Fibroblast of lung (primary cell): ENCODE measurements at regions not wholly inside any gene's neighbourhood (a gene's known extent, or its start where the extent isn't known, plus 50 kb on each side); places are given as distances from the start of the nearest gene placed in this dataset.

Experiments
- DNase-seq, 2 donors: peaks; one replicate each; pipeline versions ENCODE4 v3.0.0 to v3.0.0-alpha.2; 2010; ENCODE audit warnings: low read depth in 2 of 2
- H2AFZ ChIP-seq: 2 replicates; pipeline ENCODE4 v1.5.1; 2012; ENCODE audit warnings: low read length, control low read depth, inconsistent platforms
- H3K27ac ChIP-seq: 2 replicates; pipeline ENCODE4 v1.5.1; 2011; ENCODE audit warnings: low read length, control low read depth; ENCODE audit not compliant: insufficient read depth
- H3K27me3 ChIP-seq: 2 replicates; pipeline ENCODE4 v1.5.1; 2011; ENCODE audit warnings: mild to moderate bottlenecking, low read length; ENCODE audit not compliant: control insufficient read depth, insufficient read depth
- H3K36me3 ChIP-seq: 2 replicates; pipeline ENCODE4 v1.5.1; 2011; ENCODE audit warnings: low read length; ENCODE audit not compliant: control insufficient read depth, insufficient read depth
- H3K4me1 ChIP-seq: 2 replicates; pipeline ENCODE4 v1.5.1; 2011; ENCODE audit warnings: low read length; ENCODE audit not compliant: control insufficient read depth, insufficient read depth; ENCODE audit errors: extremely low read depth
- H3K4me2 ChIP-seq: 2 replicates; pipeline ENCODE4 v1.5.1; 2011; ENCODE audit warnings: low read length, control low read depth; ENCODE audit not compliant: insufficient read depth; ENCODE audit errors: extremely low read depth
- H3K4me3 ChIP-seq, 4 experiments: fragments of 200-600 bp in 1 of 4; sonication (generic) in 1 of 4; replicated peaks in 1 of 4; 2 replicates each; pipeline ENCODE4 v1.5.1; 2011 to 2016; ENCODE audit warnings: low read length in 4 of 4, low read depth in 3 of 4, mild to moderate bottlenecking in 3 of 4, control low read depth in 2 of 4, inconsistent platforms in 1 of 4, mixed read lengths in 1 of 4; ENCODE audit not compliant: insufficient read depth in 1 of 4; ENCODE audit errors: control extremely low read depth in 1 of 4
- H3K79me2 ChIP-seq: 2 replicates; pipeline ENCODE4 v1.5.1; 2012; ENCODE audit warnings: mild to moderate bottlenecking, low read length, inconsistent platforms; ENCODE audit not compliant: control insufficient read depth, insufficient read depth
- H3K9ac ChIP-seq: 2 replicates; pipeline ENCODE4 v1.5.1; 2011; ENCODE audit warnings: mild to moderate bottlenecking, low read length, control low read depth; ENCODE audit not compliant: insufficient read depth
- H3K9me3 ChIP-seq: 2 replicates; pipeline ENCODE4 v1.5.1; 2012; ENCODE audit warnings: low read depth, low read length; ENCODE audit not compliant: control insufficient read depth, insufficient read depth
- H4K20me1 ChIP-seq: 2 replicates; pipeline ENCODE4 v1.5.1; 2011; ENCODE audit warnings: low read length; ENCODE audit not compliant: control insufficient read depth, insufficient read depth; ENCODE audit errors: extremely low read depth
- CTCF ChIP-seq, 2 donors: IDR thresholded peaks in 1 of 2; conservative IDR thresholded peaks in 1 of 2; 1 replicate in 1 of 2; 2 replicates in 1 of 2; pipeline ENCODE4 v1.5.1; 2011 to 2012; ENCODE audit warnings: low read length in 2 of 2, control low read depth in 1 of 2, inconsistent platforms in 1 of 2, low read depth in 1 of 2, mild to moderate bottlenecking in 1 of 2
- EZH2 ChIP-seq: IDR thresholded peaks from 2 replicates; pipeline ENCODE4 v1.5.1; 2012; ENCODE audit warnings: low read length, control low read depth, mild to moderate bottlenecking; ENCODE audit errors: missing control alignments

- no peak overlapping the region for H3K27ac ChIP-seq
- H3K9ac ChIP-seq = no peak overlapping the region
- H3K4me2 ChIP-seq = no peak overlapping the region
- H4K20me1 ChIP-seq = no peaks in the 10 kb centered on the region
- TF ChIP-seq EZH2 (no peak), CTCF (conservative IDR thresholded peaks at IDR 0.05 in 1 of 2, IDR thresholded peaks at IDR 0.05 in 1 of 2; ENCODE audit: low read depth in 1 of 2, low read length in 2 of 2) (no peak)
- H3K9me3 ChIP-seq = no peaks in the 10 kb centered on the region
- H2AFZ ChIP-seq = no peak overlapping the region
- no peaks in the 10 kb centered on the region for H3K36me3 ChIP-seq
- no peaks in the 10 kb centered on the region for H3K79me2 ChIP-seq
- DNase-seq = no peak
- peaks cover 5% of the 10 kb centered on the region for H3K27me3 ChIP-seq
- no peak overlapping the region for H3K4me3 ChIP-seq
- H3K4me1 ChIP-seq = no peaks in the 10 kb centered on the region
These were observed 109.7 kb downstream of the VEGFA start for GRCh38 chr6:43879722-43880121.

GRCh38 chr6:43878823-43879495 is 108.9 kb downstream of the VEGFA start:
- H3K4me2 ChIP-seq = no peak overlapping the region
- H3K4me1 ChIP-seq = no peaks in the 10 kb centered on the region
- TF ChIP-seq EZH2 (no peak), CTCF (conservative IDR thresholded peaks at IDR 0.05 in 1 of 2, IDR thresholded peaks at IDR 0.05 in 1 of 2; ENCODE audit: low read depth in 1 of 2, low read length in 2 of 2) (no peak)
- no peak overlapping the region for H3K27ac ChIP-seq
- H4K20me1 ChIP-seq = peaks cover 2% of the 10 kb centered on the region
- no peak overlapping the region for H3K4me3 ChIP-seq
- DNase-seq = peak in 1 of 2 donors; percentile 18
- H3K36me3 ChIP-seq = no peaks in the 10 kb centered on the region
- no peak overlapping the region for H2AFZ ChIP-seq
- no peaks in the 10 kb centered on the region for H3K9me3 ChIP-seq
- peaks cover 9% of the 10 kb centered on the region for H3K27me3 ChIP-seq
- no peak overlapping the region for H3K9ac ChIP-seq
- H3K79me2 ChIP-seq = no peaks in the 10 kb centered on the region

GRCh38 chr6:43878127-43878634 is 108.2 kb downstream of the VEGFA start:
- Histone ChIP-seq H3K4me2 (no peak overlapping the region), H3K4me1 (no peaks in the 10 kb centered on the region), H4K20me1 (peaks cover 2% of the 10 kb centered on the region), H3K9ac (no peak overlapping the region), H3K79me2 (no peaks in the 10 kb centered on the region), H3K27ac (no peak overlapping the region), H3K4me3 (no peak overlapping the region), H3K27me3 (peaks cover 10% of the 10 kb centered on the region), H3K36me3 (no peaks in the 10 kb centered on the region), H2AFZ (no peak overlapping the region), H3K9me3 (no peaks in the 10 kb centered on the region)
- DNase-seq = no peak
- TF ChIP-seq EZH2 (no peak), CTCF (conservative IDR thresholded peaks at IDR 0.05 in 1 of 2, IDR thresholded peaks at IDR 0.05 in 1 of 2; ENCODE audit: low read depth in 1 of 2, low read length in 2 of 2) (no peak)
